HL-60 (cell line): ENCODE measurements at regions not wholly inside any gene's neighbourhood (a gene's known extent, or its start where the extent isn't known, plus 50 kb on each side); places are given as distances from the start of the nearest gene placed in this dataset.

Experiments used
- CTCF ChIP-seq: IDR thresholded peaks from one replicate; pipeline ENCODE4 v1.5.1; 2011; ENCODE audit warnings: low read length, control low read depth, inconsistent platforms; ENCODE audit not compliant: insufficient read depth
- GABPA ChIP-seq: IDR thresholded peaks from 2 replicates; pipeline ENCODE4 v1.6.1; 2012; ENCODE audit warnings: low read depth
- POLR2AphosphoS5 ChIP-seq: IDR thresholded peaks from 2 replicates; pipeline ENCODE4 v1.6.1; 2012; ENCODE audit warnings: low read depth
- REST ChIP-seq: IDR thresholded peaks from 2 replicates; pipeline ENCODE4 v1.6.1; 2012; ENCODE audit warnings: low read depth; ENCODE audit not compliant: insufficient replicate concordance
- SPI1 ChIP-seq: IDR thresholded peaks from 2 replicates; pipeline ENCODE4 v1.6.1; 2012; ENCODE audit warnings: low read depth, mild to moderate bottlenecking, borderline replicate concordance

GRCh38 chr2:57698935-57699449 is 347.6 kb upstream of the VRK2 start:
- TF ChIP-seq CTCF (no peak), SPI1 (no peak), GABPA (no peak), POLR2AphosphoS5 (no peak), REST (no peak)
